Heart left ventricle (tissue), 13 donors: ENCODE measurements at regions not wholly inside any gene's neighbourhood (a gene's known extent, or its start where the extent isn't known, plus 50 kb on each side); places are given as distances from the start of the nearest gene placed in this dataset.

Experiments
- CTCF ChIP-seq, 12 donors: fragments of 200-600 bp; sonication (generic) in 4 of 12; IDR thresholded peaks; one replicate each; pipeline versions ENCODE4 v1.5.0 to v1.8.0; 2018 to 2022; ENCODE audit warnings: antibody characterized with exemption in 12 of 12, mild to moderate bottlenecking in 5 of 12
- POLR2A ChIP-seq, 2 donors: fragments of 450-650 bp; IDR thresholded peaks; one replicate each; pipeline ENCODE4 v1.6.1; 2017; ENCODE audit warnings: antibody characterized with exemption in 2 of 2, mild to moderate bottlenecking in 2 of 2, moderate library complexity in 2 of 2
- donor health status: ischemic (EF 13 %, LVEDD 7.1; RV severe dilation, severe dysfunction).
- donor health status: DM: no; HTN: yes; CAD: no.
- donor health status: DM: no; HTN: no; CAD: no.
- donor health status: ischemic (EF 25% LVEDD 6.9; RV normal size, moderate dysfunction).
- donor health status: ischemic (EF 25% LVEDD 5.7; RV mildly dilated, moderate dysfunction).
- donor health status: ischemic (EF 35%, LVEDD 5.7; RV mildly dilated, moderate dysfunction).
- donor health status: nonischemic (EF 11% LVEDD 7.7; RV severe dilation, severe dysfunction).
- donor health status: DM: yes; HTN: yes; CAD: no.
- donor health status: PGD.
- donor health status: ischemic (EF 29% LVEDD 5.4; RV normal size, mild dysfunction).
- donor health status: nonischemic (EF 23%, LVEDD 6.1; RV moderate dilation, normal function).

DNA sequence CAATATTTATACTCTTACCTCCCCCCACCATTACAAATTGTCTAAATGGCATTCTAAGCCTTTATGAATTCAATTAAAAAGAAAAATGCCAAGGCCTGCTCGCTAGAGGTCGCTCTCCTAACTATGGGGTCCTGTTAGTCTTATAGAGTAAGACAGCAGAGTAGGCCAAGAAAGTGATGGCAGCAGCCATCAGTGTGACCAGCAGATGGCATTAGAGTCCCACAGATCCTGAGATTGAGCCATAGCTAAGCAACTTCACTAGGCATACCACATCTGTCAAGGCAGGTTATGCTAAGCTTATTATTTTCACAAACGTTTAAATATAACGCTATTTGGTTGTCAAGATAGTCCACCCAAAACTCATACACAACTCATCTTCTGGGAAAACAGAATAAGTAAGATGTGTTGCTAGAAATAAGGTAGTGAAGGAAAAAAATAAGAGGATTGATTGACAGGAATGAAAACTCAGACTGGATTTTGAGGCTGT, 57.6 kb upstream of the SCAF8 start:
- TF ChIP-seq POLR2A (IDR thresholded peaks at IDR 0.05) (no peak), CTCF (IDR thresholded peaks at IDR 0.05) (peak; percentile 95 to 100 (median 100))
